Testis (tissue), 2 donors: ENCODE measurements at regions not wholly inside any gene's neighbourhood (a gene's known extent, or its start where the extent isn't known, plus 50 kb on each side); places are given as distances from the start of the nearest gene placed in this dataset.

Experiments
- POLR2A ChIP-seq: fragments of 450-650 bp; IDR thresholded peaks from one replicate; pipeline ENCODE4 v1.6.1; 2017; ENCODE audit warnings: antibody characterized with exemption, mild to moderate bottlenecking, moderate library complexity
- TF ChIP-seq, protein P1 (sequence below), 3 experiments: fragments of 450-650 bp in 2 of 3; fragments of 200-600 bp in 1 of 3; sonication (generic) in 1 of 3; IDR thresholded peaks; one replicate each; pipeline ENCODE4 v1.5.1; 2016 to 2019; ENCODE audit warnings: antibody characterized with exemption in 3 of 3, mild to moderate bottlenecking in 2 of 3, moderate library complexity in 1 of 3

DNA sequence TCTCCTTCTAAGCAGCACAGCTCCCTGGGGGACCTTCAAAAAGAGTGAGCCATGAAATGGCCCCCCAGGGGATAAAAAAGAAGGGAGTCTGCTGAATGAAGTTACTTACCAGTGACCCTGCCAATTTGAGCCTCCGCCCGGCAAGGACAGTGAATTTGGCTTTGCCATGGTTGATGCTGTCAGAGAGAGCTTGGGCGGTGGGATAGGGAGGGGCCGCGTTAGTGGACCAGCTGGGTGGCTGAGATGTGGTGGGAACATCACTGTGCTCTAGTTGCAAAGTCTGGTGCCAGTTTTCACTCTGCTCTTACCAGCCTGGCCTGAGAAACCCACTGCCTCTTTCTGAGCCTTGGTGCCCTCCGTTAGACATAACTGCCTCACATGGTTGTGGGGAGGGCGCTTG lies 114.6 kb downstream of the MRM1 start:
- TF ChIP-seq, protein P1, sequence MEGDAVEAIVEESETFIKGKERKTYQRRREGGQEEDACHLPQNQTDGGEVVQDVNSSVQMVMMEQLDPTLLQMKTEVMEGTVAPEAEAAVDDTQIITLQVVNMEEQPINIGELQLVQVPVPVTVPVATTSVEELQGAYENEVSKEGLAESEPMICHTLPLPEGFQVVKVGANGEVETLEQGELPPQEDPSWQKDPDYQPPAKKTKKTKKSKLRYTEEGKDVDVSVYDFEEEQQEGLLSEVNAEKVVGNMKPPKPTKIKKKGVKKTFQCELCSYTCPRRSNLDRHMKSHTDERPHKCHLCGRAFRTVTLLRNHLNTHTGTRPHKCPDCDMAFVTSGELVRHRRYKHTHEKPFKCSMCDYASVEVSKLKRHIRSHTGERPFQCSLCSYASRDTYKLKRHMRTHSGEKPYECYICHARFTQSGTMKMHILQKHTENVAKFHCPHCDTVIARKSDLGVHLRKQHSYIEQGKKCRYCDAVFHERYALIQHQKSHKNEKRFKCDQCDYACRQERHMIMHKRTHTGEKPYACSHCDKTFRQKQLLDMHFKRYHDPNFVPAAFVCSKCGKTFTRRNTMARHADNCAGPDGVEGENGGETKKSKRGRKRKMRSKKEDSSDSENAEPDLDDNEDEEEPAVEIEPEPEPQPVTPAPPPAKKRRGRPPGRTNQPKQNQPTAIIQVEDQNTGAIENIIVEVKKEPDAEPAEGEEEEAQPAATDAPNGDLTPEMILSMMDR (IDR thresholded peaks at IDR 0.05), result no peak
- no peak for TF ChIP-seq POLR2A
